GM20000 (cell line): ENCODE measurements at regions not wholly inside any gene's neighbourhood (a gene's known extent, or its start where the extent isn't known, plus 50 kb on each side); places are given as distances from the start of the nearest gene placed in this dataset.

ENCODE experiments used
- DNase-seq: peaks from one replicate; pipeline ENCODE4 v3.0.0; 2012; ENCODE audit warnings: low spot score
- TF ChIP-seq, protein P1 (sequence below): IDR thresholded peaks from 2 replicates; pipeline ENCODE4 v1.5.1; 2012; ENCODE audit warnings: mild to moderate bottlenecking, control low read depth; ENCODE audit errors: extremely low read depth, missing control alignments

DNA sequence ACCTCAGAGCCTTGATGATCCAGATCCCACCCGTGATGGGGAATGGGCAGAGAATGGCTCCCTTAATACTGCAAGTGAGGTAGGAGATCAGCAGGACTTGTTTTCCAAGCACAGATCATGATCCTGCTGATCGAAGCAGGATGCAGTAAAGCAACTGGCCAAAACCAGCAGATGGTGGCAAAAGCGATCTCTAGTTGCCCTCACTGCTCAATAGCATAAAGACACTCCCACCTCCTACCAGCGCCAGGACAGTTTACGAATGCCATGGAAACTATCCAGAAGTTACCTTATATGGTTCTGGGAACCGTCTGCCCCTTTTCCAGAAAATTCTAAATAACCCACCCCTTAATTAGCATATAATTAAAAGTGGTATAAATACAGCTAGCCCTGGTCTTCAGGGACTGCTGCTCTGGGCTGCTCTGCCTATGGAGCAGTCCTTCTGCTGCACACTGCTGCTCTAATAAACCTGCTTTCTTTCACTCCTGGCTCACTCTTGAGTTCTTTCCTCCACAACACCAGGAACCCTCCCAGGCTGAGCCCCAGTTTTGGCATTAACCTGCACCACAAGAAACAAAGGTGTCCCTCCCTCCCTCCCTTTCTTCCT is 415.8 kb downstream of the PREX1 start:
- TF ChIP-seq, protein P1, sequence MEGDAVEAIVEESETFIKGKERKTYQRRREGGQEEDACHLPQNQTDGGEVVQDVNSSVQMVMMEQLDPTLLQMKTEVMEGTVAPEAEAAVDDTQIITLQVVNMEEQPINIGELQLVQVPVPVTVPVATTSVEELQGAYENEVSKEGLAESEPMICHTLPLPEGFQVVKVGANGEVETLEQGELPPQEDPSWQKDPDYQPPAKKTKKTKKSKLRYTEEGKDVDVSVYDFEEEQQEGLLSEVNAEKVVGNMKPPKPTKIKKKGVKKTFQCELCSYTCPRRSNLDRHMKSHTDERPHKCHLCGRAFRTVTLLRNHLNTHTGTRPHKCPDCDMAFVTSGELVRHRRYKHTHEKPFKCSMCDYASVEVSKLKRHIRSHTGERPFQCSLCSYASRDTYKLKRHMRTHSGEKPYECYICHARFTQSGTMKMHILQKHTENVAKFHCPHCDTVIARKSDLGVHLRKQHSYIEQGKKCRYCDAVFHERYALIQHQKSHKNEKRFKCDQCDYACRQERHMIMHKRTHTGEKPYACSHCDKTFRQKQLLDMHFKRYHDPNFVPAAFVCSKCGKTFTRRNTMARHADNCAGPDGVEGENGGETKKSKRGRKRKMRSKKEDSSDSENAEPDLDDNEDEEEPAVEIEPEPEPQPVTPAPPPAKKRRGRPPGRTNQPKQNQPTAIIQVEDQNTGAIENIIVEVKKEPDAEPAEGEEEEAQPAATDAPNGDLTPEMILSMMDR: no peak

DNA sequence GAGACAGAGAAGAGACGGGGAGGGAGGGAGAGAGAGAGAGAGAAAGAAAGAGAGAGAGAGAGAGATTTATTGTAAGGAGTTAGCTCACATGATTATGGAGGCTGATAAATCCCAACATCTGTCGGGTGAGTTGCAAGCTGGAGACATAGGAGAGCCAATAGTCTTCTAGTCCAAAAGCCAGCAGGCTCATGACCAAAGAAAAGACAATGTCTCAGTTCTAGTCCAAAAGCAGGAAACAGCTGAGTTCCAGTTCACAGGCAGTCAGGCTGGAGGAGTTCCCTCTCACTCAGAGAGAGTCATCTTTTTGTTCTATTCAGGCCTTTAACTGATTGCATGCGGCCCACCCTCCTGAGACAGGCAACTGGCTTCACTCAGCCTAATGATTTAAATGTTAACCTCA is 416.6 kb downstream of the PREX1 start:
- TF ChIP-seq, protein P1: no peak
- DNase-seq: no peak

More for the DNA sequence above, 415.8 kb downstream of the PREX1 start:
- DNase-seq: no peak

GRCh38 chr20:48409055-48409615 is 418.7 kb downstream of the PREX1 start:
- TF ChIP-seq, protein P1: no peak
- DNase-seq: no peak

DNA sequence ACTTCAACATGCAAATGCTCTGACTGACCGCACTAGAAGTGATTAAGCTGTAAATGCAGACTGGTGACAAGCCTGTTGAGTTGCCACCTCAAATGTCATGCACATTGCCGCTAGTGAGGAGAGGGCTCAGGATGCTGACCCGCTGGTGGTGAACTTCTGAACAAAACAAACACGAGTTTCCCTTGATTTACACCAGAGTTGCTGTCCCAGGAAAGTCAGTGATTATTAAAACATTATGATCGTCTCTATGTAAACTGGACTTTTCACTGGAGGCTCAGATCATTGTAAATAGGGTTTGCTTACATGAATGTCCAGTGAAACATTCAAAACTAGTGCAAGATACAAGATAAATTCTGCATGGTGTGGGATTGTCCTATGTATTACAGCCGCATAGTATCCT is 420.1 kb downstream of the PREX1 start:
- DNase-seq: no peak
- TF ChIP-seq, protein P1: no peak

- TF ChIP-seq, protein P1: no peak
- DNase-seq: no peak
Measured at GRCh38 chr20:48406912-48407340, 420.9 kb downstream of the PREX1 start.

DNA sequence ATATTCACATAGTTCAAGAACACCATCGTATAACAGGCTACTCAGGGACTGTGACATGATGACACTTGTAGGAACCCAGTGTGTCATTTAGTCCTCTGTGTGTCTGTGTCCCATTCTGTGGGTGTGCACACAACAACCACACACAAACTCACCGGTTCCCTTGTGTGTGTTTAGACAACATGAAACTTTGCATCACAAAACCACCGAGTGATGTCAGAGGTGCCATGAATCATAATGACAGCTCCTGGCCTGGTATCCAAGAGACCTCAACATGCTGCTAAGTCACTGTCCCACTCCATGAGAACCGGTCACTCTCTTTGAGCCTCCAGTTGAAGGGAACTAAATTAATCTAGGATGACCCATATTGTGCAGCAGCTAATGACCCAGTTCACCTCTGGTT is 421.3 kb downstream of the PREX1 start:
- no peak for DNase-seq
- TF ChIP-seq, protein P1: no peak

GRCh38 chr20:48405909-48406308 is 421.9 kb downstream of the PREX1 start:
- DNase-seq: no peak

More at GRCh38 chr20:48405909-48406308, 421.9 kb downstream of the PREX1 start:
- TF ChIP-seq, protein P1: no peak
